ENCODE measurements at regions not wholly inside any gene's neighbourhood (a gene's known extent, or its start where the extent isn't known, plus 50 kb on each side); places are given as distances from the start of the nearest gene placed in this dataset.

- DNase-seq = no peak
These were observed 77.2 kb upstream of the FIGN start for GRCh38 chr2:163812926-163813520.

GRCh38 chr2:163808406-163808805 is 72.6 kb upstream of the FIGN start:
- no peak for DNase-seq

GRCh38 chr2:163802284-163802683 is 66.5 kb upstream of the FIGN start:
- DNase-seq = no peak

GRCh38 chr2:163801486-163801885 is 65.7 kb upstream of the FIGN start:
- DNase-seq = no peak

- DNase-seq = no peak
These were observed 65.2 kb upstream of the FIGN start for GRCh38 chr2:163800951-163801381.

GRCh38 chr2:163799807-163800206 is 64.0 kb upstream of the FIGN start:
- DNase-seq = no peak

- DNase-seq = no peak
These were observed 58.8 kb upstream of the FIGN start for GRCh38 chr2:163794635-163795034.
